ENCODE measurements at regions not wholly inside any gene's neighbourhood (a gene's known extent, or its start where the extent isn't known, plus 50 kb on each side); places are given as distances from the start of the nearest gene placed in this dataset.

GRCh38 chr16:5325932-5326331 lies 228.3 kb upstream of the EEF2KMT start:
- no peak for TF ChIP-seq RAD21 (IDR thresholded peaks at IDR 0.05; ENCODE audit: low read depth)
- TF ChIP-seq EP300 (IDR thresholded peaks at IDR 0.05; ENCODE audit: borderline replicate concordance) = no peak
- no peak for TF ChIP-seq EGR1 (IDR thresholded peaks at IDR 0.05)
- TF ChIP-seq CEBPB (IDR thresholded peaks at IDR 0.05) = no peak
- TF ChIP-seq YY1 (IDR thresholded peaks at IDR 0.05; ENCODE audit: low read depth) = no peak
- no peak for TF ChIP-seq FOXM1 (IDR thresholded peaks at IDR 0.05; ENCODE audit: borderline replicate concordance, low read depth)
- no peak for TF ChIP-seq TAF1 (IDR thresholded peaks at IDR 0.05; ENCODE audit: low read depth)
- TF ChIP-seq ZBTB7A (IDR thresholded peaks at IDR 0.05; ENCODE audit: low read depth) = no peak
- no peak for TF ChIP-seq CREB1 (IDR thresholded peaks at IDR 0.05; ENCODE audit: low read depth)
- TF ChIP-seq NFIC (IDR thresholded peaks at IDR 0.05) = no peak
- no peak for TF ChIP-seq USF1 (IDR thresholded peaks at IDR 0.05)
- TF ChIP-seq REST (IDR thresholded peaks at IDR 0.05; ENCODE audit: low read depth) = no peak

All from Ishikawa (cell line).